ENCODE measurements at regions not wholly inside any gene's neighbourhood (a gene's known extent, or its start where the extent isn't known, plus 50 kb on each side); places are given as distances from the start of the nearest gene placed in this dataset.
A peak's percentile ranks its signal among the peaks of the same experiment; 100 is the strongest.
"Not testable (repeated sequence)": the region's sequence is repeated elsewhere in the genome, so short reads cannot be mapped to it uniquely, and the experiment has no call there.

GRCh38 chr4:161329852-161330251 is 833.9 kb downstream of the FSTL5 start:
- no peak for DNase-seq

GRCh38 chr4:161321706-161322105 is 842.1 kb downstream of the FSTL5 start:
- no peak for DNase-seq

- no peak for DNase-seq
Observed at GRCh38 chr4:161320377-161320776, 843.4 kb downstream of the FSTL5 start.

GRCh38 chr4:161317000-161317399 is 846.8 kb downstream of the FSTL5 start:
- no peak for DNase-seq

- no peak for DNase-seq
Observed at GRCh38 chr4:161314371-161314770, 849.4 kb downstream of the FSTL5 start.

DNA sequence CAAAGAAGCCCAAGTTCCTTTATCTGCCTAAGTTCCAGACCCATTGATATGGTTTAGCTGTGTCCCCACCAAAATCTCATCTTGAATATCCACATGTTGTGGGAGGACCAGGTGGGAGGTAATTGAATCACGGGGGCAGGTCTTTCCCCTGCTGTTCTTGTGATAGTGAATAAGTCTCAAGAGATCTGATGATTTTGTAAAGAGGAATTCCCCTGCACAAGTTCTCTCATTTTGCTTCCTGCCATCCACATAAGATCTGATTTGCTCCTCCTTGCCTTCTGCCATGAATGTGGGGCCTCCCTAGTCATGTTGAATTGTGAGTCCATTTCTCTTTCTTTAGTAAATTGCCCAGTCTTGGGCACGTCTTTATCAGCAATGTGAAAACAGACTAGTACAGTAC is 860.2 kb downstream of the FSTL5 start:
- no peak for DNase-seq

DNA sequence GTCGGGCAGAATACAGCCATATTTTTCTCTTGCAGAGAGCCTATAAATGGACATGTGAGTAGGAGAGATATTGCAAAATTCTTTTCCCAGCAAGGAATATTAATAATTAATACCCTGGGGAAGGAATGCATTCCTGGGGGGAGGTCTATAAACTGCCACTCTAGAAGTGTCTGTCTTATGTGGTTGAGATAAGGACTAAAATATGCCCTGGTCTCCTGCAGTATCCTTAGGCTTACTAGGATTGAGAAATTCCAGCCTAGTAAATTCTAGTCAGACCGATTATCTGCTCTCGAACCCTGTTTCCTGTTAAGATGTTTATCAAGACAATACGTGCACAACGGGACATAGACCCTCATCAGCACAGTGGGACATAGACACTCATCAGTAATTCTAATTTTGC is 872.6 kb downstream of the FSTL5 start:
- DNase-seq, result peak; percentile 0

DNA sequence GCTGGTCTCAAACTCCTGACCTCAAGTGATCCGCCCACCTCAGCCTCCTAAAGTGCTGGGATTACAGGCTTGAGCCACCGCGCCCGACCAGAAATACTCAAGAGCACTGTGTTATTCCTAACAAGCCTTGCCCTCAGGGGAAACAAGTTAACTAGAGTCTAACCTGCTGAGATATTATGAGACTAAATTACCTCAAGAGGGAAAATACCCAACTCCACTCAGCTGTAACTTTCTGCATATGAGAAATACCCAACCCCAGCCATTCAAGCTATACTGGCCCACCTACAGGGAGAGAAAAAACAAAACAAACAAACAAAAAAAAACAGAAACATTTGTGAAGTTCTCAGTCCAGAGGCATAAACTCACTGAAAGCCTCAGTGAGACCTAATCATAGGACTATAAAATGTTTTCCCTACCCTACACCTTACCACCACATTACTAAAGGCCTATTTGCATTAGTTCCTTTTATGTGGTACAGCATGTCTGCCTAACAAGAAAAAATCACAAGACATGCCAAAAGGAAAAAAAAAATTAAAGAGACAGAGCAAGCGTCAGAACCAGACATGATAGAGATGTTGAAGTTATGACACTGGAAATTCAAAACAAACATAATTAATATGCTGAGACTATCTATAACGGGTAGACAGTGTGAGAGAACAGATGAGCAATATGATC is 876.0 kb downstream of the FSTL5 start:
- DNase-seq, result no peak

GRCh38 chr4:161285461-161285860 is 878.3 kb downstream of the FSTL5 start:
- DNase-seq, result no peak

DNA sequence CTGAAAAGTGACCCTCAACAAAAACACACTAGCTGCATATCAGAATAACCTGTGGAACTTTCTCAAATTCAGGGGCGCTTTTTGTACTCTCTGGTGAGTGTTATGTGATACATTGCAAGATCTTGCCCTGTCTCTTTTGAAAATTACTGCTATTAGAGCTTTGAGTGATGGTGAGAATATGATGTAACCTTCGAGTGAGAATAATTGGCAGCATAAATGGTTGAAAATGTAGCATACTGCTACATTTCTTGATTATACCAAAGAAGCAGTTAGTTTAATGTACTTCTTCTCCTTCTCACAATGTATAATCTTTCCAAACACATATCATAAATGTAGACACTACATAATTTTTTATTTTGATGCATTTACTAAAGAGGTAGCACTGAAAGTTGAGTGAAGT is 882.9 kb downstream of the FSTL5 start:
- DNase-seq, result no peak

DNA sequence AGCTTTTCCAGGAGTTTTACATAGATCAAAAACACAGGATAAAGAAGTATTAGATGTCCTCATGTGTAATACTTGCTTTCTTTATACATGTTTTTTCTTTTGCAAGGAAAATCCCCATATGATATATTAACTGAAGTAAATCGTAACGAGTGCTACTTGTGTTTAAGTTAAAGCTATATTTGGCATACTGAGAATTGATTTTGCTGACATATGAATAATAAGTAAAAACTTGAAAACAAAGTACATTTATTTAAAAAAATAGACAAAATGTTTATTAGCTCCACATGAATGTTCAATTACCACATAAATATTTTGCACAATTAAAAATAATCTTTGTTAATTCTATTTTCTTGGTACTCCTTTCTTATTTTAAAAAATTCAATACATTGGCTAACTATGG is 884.7 kb downstream of the FSTL5 start:
- DNase-seq, result no peak

GRCh38 chr4:161277150-161277787 is 886.5 kb downstream of the FSTL5 start:
- DNase-seq, result not testable (repeated sequence)

DNA sequence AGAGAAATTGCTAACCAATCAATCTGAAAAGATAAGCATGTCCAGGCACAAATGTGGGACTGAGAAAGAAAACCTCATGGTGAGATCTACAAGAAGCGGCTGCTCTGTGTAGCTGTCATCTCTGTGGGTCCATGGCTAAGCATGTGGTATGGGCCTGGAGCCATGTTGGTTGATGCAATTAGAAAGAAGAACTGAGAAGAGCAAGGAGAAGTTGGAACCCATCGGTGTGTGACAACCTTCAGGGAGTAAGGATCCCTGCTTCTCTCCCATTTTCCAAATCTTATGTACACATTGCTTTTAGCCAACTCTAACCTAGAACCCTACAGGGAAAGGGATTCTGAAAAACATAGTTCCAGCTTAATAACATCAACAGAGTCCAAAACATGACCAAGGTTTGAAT is 890.2 kb downstream of the FSTL5 start:
- DNase-seq, result no peak

GRCh38 chr4:161260819-161261218 is 903.0 kb downstream of the FSTL5 start:
- DNase-seq, result no peak

DNA sequence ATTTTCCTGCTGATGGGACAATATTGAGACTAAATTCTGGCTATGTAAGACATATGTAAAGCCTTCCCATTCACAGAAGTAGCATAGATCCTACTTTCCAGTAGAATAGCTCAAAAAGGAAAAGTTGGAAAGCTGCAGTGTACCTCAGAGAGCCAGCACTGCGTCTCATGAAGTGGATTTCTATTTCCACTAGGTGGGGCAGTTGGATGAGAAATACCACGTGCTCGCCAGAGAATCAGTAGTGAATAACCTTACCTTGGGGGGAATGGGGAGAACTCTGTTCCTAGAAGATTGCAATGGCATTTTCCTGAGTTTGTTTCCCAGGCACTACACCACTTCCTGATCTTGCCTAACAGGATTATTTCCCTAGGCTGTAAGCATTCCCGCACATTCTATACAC is 907.1 kb downstream of the FSTL5 start:
- DNase-seq, result no peak

DNA sequence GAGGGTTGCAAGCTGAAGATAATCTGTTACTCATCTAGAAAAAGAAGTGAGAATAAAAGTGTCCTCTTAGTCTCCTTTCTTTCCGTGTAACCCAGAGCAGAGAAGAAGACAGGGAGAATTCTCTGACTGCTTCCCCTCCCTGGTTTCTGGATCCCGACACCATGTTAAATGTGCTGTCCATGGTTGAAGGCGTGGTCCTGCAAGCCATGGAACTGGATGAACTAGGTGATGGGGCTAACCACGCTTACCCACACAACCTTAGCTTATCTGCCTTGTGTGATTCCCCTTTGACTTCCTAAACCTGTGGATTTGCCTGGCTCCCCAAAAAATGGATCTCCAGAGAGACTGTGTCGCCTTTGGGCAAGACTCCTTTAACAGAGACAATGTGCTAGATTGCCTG is 907.6 kb downstream of the FSTL5 start:
- DNase-seq, result no peak

DNA sequence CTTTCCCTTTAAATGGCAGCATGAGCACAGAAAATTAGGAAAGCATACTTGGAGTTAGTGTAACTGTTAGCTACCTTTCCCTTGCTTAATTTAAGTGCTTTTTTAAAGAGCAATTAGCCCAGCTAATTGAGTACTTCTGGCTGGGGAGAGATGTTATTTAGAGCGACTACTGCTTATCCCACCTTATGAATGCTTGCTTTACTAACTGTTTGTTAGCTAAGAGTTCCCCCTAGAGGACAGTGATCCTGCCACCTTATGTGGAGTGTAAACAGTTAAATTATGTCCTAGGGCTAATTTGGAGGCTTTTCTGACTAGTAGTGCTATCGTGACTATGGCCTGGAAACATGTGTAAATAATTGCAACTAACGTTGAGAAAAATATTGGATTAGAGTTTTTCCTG is 909.4 kb downstream of the FSTL5 start:
- DNase-seq, result no peak

GRCh38 chr4:161252520-161253141 is 911.2 kb downstream of the FSTL5 start:
- DNase-seq, result no peak

GRCh38 chr4:161249779-161250440 is 913.9 kb downstream of the FSTL5 start:
- DNase-seq, result no peak

DNA sequence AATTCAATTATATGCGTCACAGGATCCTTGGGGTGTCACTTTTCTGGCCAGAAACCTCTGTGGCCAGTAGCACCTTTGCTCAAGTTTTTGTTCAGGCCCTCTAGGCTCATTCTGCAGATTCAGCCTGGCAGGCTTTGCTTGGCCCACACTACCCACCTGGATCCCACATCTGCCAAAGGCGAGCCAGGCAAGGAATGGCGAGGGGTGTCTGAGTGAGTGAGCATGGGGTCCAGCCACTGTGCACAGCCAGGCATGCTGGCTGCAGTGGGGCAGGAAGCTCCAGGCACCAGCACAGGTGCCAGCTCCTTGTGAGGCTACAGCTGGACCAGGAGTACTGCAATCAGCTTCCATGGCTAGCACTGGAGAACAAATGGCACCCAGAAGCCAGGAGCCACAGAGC is 914.9 kb downstream of the FSTL5 start:
- DNase-seq, result no peak

DNA sequence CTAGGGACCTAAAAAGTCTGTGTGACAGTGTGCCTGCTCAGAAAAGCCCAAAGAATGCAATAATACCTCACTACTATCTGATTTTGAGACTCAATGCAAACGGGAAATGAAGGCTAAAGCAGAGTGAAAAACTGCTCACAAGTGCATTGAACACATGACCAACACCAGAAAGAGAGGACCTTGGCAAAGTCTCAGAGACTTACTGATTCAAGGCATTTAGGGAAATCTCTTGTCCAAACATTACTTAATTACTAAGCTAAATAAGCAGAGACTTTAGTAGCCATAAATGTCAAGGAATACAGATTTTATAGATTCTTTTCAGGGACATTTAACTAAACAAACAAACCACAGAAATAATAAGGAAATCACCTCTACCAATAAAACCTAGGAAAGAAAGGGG is 916.0 kb downstream of the FSTL5 start:
- no peak for DNase-seq

DNA sequence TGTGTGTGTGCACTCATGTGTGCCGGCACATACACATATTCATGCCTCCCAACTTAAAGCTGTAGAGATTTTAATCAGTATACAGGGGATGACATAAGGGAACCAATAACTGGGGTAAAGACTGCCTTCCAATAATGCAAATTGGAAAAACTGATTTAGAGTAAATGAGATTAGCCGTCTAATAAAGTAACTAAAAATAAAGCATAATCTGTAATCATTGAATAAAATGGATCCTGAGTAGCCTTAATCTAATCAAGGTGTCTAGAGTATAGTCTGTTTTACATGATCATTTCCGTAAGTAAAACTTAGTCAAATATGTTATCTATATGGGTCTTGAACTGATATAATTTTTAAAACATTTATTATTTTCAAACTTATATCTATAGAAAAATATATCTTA is 925.8 kb downstream of the FSTL5 start:
- DNase-seq, result no peak

DNA sequence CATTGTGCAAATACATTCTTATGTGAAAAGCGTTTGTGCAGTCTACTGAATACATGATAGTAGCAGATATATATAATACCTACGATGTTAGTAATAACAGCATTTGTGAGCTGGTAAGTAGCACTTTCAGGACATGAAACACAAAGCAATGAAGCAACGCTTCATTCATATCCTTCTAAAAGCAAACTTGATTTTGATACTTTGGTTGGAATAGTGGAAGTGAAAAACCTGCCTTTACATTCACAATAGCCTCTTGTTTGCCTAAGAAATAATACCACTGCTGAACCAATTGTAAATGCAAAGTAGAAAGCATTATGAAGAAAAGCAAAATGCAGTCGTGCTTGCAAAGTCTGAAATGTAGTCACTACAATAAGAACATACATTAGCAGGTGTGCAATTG is 926.3 kb downstream of the FSTL5 start:
- DNase-seq, result no peak

GRCh38 chr4:161225327-161225726 is 938.5 kb downstream of the FSTL5 start:
- DNase-seq, result no peak

Data from CD4-positive, alpha-beta T cell treated with Interleukin-21 for 1 hour (primary cell).